ENCODE measurements at regions not wholly inside any gene's neighbourhood (a gene's known extent, or its start where the extent isn't known, plus 50 kb on each side); places are given as distances from the start of the nearest gene placed in this dataset.

DNA sequence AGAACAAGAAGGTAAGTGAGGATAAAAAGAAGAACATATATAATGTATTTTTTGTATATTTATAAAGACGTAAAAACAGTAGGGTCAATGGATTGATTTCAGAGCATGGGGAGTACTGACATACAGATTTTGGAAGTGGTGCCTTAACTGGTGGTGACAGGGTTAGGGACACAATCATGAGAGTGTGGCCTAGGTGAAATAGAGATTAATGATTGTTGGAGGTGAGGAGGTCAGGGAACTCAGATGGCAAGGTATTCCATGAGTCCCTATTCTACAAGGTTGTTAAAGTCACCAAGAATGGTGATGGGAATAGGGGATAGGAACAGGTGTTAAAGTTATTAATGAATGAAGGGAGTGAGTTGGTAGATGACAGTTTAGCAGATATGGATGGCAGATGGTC, 210.8 kb downstream of the SEMA6A start:
- ATAC-seq (peak; percentile 74), DNase-seq (ENCODE audit: low spot score) (no peak)

DNA sequence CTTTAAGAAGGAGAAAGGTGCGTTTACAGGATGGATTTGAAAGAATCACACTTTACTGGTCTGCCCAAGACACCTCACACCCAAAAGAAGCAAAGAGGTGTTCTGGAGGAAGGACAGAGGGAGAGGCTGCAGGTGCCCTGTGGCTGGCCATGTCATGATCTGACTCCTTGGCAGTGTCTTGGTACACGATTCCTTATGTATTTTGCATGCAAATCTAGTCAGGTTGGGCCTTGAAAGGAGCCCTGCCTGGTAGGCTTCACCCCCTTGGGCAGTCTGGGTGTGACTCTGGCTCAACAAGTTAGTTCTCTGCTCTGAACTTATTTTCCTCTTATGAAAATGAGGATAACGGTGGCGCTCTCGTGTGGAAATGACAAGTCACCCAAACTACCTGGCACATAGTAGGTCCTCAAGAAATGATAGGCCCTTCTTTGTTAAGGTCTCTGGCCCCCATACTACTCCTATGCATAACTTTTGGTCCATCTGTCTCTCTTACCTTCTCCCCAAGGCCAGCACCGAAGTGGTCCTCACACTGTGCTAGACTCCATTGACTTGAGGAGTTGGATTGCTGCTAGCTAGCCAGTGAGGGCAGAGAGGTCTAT, 212.5 kb downstream of the SEMA6A start:
- DNase-seq (ENCODE audit: low spot score) (no peak), ATAC-seq (no peak)

DNA sequence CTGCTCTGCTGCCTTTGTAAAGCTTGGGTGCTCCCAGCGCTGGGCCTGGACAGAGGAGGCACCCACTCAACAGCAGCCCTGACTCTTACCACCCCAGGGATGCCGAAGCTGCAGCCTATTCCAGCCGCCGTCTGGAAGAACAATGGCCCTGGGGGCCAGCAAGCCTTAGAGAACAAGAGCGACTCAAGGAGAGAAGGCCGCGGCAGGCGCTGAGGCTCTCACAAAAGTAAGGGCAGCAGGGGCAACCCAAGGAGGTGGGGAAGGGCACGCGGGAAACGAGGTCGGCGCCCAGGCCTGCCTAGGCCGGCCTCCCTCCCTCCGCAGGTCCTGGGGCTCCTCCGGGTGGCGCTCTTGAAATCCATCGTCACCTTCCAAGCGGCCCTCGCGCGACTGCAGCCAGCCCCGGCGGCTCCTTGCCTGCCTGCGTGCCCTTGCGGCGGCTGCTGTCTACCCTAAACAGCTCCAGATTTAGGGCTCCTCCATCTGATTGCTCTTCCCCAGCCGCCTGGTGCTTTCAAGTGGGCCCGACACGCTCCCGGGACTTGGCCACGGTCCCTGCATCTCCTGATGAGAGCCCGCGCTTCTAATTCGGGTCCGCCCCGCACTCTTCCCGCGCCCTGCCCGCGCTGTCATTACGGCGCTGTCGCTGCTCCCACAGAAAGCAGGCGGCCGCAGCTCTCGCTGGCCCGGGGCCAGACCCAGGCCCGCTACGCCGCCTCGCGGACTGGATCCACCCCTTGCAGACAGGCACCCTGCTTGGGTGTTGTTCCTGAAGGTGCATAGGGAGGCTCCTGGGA, 213.3 kb downstream of the SEMA6A start:
- DNase-seq (ENCODE audit: low spot score) (no peak), ATAC-seq (peak; percentile 70)

DNA sequence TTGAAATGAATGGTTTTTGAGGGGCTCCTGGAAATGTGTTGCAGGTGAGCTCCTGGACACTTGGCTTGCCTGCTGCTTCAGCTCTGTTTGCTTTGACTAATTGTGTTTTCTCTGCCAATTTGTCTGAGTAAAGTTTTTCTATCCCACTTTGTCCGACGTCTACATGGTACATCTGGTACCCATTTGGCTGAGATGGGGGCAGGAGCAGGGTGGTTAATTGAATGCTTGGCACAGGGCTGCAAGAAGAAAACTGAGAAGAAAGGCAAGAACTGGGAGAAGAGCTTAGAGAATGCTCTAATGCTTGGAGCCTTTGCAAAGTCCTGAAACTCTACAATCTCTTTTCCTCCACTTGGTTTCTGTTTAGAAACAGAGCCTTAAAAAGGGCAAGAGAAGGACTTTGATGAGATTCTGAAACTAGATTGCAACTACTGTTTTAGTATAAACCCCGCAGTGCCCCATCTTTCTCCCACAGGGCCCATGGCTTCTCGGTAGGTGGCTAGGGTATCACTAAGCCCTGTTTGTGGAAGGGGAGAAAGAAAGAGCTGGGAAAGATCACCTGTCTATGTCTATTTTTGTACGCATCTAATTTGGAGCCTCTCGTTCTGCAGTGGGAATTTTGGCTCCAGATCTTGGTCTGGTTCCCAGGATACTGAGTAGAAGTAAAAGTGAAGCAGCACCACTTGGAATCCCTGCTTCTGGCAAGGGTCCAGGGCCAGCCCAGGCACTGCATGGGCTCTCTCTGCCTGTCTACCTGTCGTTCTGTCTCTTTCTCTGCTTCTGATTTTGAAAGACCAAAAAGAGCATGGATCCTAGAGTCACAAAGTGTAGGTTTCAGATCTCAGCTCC, 214.4 kb downstream of the SEMA6A start:
- no peak for DNase-seq (ENCODE audit: low spot score)
- ATAC-seq: no peak

DNA sequence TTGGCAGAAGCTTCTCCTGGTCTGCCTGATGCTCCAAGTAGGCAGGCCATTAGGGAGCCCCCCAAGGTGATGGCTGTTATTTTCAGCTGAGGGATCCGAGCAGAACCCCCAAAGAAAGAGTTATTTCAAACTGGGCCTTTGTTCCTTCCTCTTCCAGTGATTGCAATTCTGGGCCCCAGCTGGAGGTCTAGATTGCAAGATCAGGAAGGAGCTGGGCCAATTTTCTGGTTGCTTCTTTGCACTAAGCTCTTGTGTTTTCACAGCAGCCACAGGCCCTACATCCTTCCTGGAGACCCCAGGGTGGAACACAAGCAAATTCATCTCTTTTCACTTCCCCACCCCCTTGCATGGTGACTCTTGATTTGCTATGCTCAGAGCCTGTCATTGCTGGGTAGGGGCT, 215.0 kb downstream of the SEMA6A start:
- DNase-seq (ENCODE audit: low spot score) (no peak), ATAC-seq (peak; percentile 20)

DNA sequence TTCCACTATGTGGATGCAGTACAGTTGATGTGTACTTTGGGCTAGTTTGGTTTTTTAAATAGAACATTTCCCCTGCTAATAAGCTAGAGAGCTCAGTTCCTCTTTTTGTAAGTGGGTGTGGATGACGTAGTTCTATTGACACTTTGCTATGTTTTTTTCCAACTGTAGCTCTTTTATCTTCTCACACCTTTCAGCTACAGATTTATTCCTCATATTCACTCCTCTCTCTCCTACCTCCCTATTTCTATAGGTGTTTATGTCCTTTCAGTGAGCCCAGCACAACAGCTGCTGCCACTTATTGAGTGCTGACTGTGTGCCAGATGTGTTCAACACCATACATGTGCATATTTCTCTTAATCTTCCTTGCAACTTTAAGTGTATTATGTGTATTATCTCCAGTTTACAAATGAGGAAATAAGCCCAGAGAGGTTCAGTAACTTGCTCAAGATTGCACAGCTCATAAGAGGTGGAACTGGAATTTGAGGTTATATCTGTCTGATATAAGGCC, 215.7 kb downstream of the SEMA6A start:
- ATAC-seq (peak; percentile 15), DNase-seq (ENCODE audit: low spot score) (no peak)

DNA sequence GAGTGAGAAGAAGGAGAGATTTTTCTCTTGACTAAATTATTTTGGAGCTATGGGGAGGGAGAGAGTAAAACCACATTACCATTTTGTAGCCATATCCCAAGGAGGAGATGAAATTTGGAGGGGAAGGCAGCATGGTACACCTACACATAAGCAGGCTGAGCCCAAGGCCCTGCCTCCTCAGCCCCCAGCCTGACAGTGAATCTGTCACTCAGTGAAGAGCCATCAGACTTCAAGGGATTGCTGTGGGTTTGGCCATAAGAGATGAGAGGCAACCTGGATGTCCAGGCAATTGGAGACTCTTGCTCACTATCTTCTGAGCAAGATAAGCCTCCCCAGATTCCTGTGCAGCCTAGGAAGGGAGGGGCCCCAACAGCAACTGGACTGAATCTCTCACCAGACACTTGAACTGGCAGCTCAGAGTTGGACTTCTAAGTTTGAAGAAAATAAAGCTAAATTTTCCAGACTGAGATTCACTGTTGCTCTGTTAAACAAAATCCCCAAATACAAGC, 216.6 kb downstream of the SEMA6A start:
- no peak for ATAC-seq

DNA sequence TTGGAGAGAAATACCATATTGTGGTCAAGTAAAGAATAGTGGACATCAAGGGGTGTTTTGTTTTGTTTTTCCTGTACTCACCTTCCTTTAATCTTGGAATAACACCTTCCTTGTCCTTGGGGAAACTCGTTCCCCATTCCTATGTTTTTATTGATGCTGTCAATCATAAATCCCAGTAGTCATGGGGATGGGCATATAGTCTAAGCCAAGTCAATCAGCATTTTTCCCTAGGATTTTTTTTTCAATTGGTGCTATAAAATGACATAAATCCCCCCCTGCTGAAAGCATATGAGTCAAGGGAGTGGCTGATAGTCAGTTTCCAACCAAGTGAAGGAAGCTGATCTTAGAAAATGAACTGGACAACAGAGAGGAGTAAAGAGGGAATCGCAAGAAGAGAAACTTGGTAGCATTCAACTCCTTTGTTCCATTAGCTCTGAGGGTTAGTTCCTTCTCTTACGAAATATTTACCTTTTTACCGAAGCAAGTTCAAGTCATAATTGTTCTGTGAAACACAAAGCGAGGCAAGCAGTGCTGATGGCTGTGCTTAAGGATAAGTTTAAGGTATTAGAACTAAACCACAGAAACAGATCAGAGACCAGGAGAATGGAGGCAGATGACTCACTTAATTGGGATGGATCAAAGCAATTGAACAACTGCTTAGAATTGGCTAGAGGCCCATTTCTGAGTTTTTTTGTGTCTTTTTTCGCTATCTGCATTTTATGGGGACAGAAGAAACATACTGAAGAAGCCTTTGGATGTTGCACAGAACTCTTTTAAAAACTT, 218.6 kb downstream of the SEMA6A start:
- DNase-seq (ENCODE audit: low spot score) (no peak), ATAC-seq (no peak)

More for the DNA sequence above, 216.6 kb downstream of the SEMA6A start:
- no peak for DNase-seq (ENCODE audit: low spot score)

DNA sequence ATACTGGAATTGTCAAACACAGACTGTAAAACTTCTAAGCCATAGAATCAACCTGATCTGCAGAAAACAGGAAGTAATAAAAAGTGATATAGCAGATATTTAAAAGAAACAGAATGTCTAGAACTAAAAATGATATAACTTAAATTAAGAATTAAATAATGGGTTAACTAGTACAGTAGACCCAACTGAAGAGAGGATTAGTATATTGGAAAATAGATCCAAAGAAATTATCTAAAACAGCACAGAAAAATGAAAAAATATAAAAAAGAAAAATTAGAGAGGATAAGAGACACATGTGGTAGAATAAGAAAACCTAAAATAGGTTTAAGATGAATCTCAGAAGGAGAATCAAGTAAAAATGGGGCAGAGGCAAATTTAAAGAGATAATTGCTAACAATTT, 219.9 kb downstream of the SEMA6A start:
- ATAC-seq (no peak), DNase-seq (ENCODE audit: low spot score) (no peak)

DNA sequence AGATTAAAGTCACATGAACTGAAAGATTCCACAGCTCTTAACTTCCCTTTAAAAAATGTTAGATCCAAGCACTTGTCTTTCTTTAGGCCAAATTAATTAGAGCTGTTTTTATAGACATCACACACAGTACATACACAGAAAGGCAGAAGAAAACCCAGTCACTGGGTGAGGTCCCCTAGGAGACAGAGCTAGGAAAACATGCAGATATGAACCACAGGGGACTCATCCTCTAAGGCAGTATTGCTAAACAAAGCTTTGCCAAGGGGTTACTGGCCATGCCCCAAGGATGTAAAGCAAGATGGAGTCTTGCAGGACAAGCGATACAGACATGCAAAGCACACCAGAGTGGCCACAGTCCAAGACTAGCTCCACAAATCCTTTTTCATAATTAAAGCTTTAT, 227.0 kb downstream of the SEMA6A start:
- no peak for ATAC-seq
- no peak for DNase-seq (ENCODE audit: low spot score)

DNA sequence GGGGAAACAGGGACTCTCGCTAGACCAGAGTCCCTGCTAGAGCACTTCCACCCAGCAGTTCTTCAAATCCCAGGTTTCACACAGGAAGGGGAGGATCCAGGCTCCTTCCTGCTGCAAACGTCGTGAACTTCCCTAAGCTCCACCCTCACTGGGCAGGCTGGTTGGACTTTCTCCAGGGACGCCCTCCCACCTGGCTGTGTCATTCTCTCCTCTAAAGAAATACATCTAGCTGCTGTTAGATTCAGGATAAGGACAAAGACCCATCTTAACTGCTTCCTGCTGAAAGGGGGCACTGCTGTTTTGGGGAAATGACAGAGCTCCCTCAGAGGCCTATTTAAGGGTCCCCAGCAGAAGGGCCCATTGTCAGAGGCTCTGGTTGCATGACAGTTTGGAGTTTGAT, 230.7 kb downstream of the SEMA6A start:
- no peak for DNase-seq (ENCODE audit: low spot score)
- ATAC-seq: peak; percentile 28
